HL-60 (cell line): ENCODE measurements at regions not wholly inside any gene's neighbourhood (a gene's known extent, or its start where the extent isn't known, plus 50 kb on each side); places are given as distances from the start of the nearest gene placed in this dataset.

Experiments used
- CTCF ChIP-seq: IDR thresholded peaks from one replicate; pipeline ENCODE4 v1.5.1; 2011; ENCODE audit warnings: low read length, control low read depth, inconsistent platforms; ENCODE audit not compliant: insufficient read depth
- GABPA ChIP-seq: IDR thresholded peaks from 2 replicates; pipeline ENCODE4 v1.6.1; 2012; ENCODE audit warnings: low read depth
- POLR2AphosphoS5 ChIP-seq: IDR thresholded peaks from 2 replicates; pipeline ENCODE4 v1.6.1; 2012; ENCODE audit warnings: low read depth
- REST ChIP-seq: IDR thresholded peaks from 2 replicates; pipeline ENCODE4 v1.6.1; 2012; ENCODE audit warnings: low read depth; ENCODE audit not compliant: insufficient replicate concordance

DNA sequence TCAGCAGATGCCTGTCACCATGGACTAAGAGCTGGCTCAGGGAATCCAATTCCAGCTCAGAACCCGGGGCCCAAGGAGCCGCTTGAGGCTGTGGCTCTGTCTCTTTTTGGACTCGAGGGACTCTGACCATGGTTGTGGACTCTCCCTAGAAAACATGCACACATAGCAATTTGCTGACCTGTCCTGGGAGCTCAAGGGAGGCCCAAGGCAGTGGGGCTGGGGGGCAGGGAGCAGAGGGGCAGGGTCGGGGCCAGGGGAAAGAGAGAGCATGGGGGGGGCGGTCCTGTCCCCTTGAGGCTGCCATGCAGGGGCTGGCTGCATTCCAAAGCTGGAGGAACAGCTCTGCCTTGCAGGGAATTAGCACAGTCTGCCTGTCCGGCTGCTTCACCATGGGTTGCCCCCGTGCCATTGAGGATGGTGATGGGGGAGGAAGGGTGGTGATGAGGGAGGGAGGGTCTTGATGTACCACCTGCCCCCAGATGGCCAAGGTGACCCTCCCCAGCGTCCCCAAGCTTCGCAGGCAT lies 190.1 kb downstream of the GOLGA6L6 start:
- TF ChIP-seq CTCF, result no peak
- TF ChIP-seq REST, result no peak
- TF ChIP-seq GABPA, result no peak
- no peak for TF ChIP-seq POLR2AphosphoS5
